ENCODE measurements at regions not wholly inside any gene's neighbourhood (a gene's known extent, or its start where the extent isn't known, plus 50 kb on each side); places are given as distances from the start of the nearest gene placed in this dataset.

GRCh38 chr6:167650730-167651317 is 175.9 kb upstream of the AFDN start:
- Histone ChIP-seq H3K9me2 (replicated peaks; ENCODE audit: insufficient read depth, low read length) (no peaks in the 10 kb centered on the region), H3K4me2 (ENCODE audit: low read depth, low read length, poor library complexity, severe bottlenecking) (no peak overlapping the region), H3K4me3 (ENCODE audit: low read length) (no peak overlapping the region), H3K27ac (ENCODE audit: low read length) (no peak overlapping the region), H3K4me1 (ENCODE audit: low read length) (no peaks in the 10 kb centered on the region), H2AFZ (ENCODE audit: low read length) (no peak overlapping the region), H3K9me3 (ENCODE audit: low read length) (peaks cover 7% of the 10 kb centered on the region), H3K79me2 (ENCODE audit: low read length) (no peaks in the 10 kb centered on the region), H3K9ac (ENCODE audit: low read length) (no peak overlapping the region), H3K27me3 (ENCODE audit: low read length) (no peaks in the 10 kb centered on the region), H3K36me3 (ENCODE audit: insufficient read depth, low read length) (no peaks in the 10 kb centered on the region), H4K20me1 (ENCODE audit: insufficient read depth, low read depth, low read length) (no peaks in the 10 kb centered on the region)
- no peak for DNase-seq

- no peak for DNase-seq
- Histone ChIP-seq H3K9ac (ENCODE audit: low read length) (no peak overlapping the region), H3K4me1 (ENCODE audit: low read length) (no peaks in the 10 kb centered on the region), H2AFZ (ENCODE audit: low read length) (no peak overlapping the region), H3K36me3 (ENCODE audit: insufficient read depth, low read length) (no peaks in the 10 kb centered on the region), H3K4me3 (ENCODE audit: low read length) (no peak overlapping the region), H3K4me2 (ENCODE audit: low read depth, low read length, poor library complexity, severe bottlenecking) (no peak overlapping the region), H3K9me2 (replicated peaks; ENCODE audit: insufficient read depth, low read length) (no peaks in the 10 kb centered on the region), H3K27ac (ENCODE audit: low read length) (no peak overlapping the region), H3K27me3 (ENCODE audit: low read length) (no peaks in the 10 kb centered on the region), H3K9me3 (ENCODE audit: low read length) (peaks cover 7% of the 10 kb centered on the region), H4K20me1 (ENCODE audit: insufficient read depth, low read depth, low read length) (no peaks in the 10 kb centered on the region), H3K79me2 (ENCODE audit: low read length) (no peaks in the 10 kb centered on the region)
Measured at GRCh38 chr6:167651318-167652041, 175.2 kb upstream of the AFDN start.

GRCh38 chr6:167652042-167652700 is 174.5 kb upstream of the AFDN start:
- Histone ChIP-seq H4K20me1 (ENCODE audit: insufficient read depth, low read depth, low read length) (no peaks in the 10 kb centered on the region), H3K4me3 (ENCODE audit: low read length) (no peak overlapping the region), H3K9me3 (ENCODE audit: low read length) (peaks cover 7% of the 10 kb centered on the region), H2AFZ (ENCODE audit: low read length) (no peak overlapping the region), H3K9ac (ENCODE audit: low read length) (no peak overlapping the region), H3K36me3 (ENCODE audit: insufficient read depth, low read length) (no peaks in the 10 kb centered on the region), H3K79me2 (ENCODE audit: low read length) (no peaks in the 10 kb centered on the region), H3K9me2 (replicated peaks; ENCODE audit: insufficient read depth, low read length) (no peaks in the 10 kb centered on the region), H3K27ac (ENCODE audit: low read length) (no peak overlapping the region), H3K4me1 (ENCODE audit: low read length) (no peaks in the 10 kb centered on the region), H3K4me2 (ENCODE audit: low read depth, low read length, poor library complexity, severe bottlenecking) (no peak overlapping the region), H3K27me3 (ENCODE audit: low read length) (no peaks in the 10 kb centered on the region)
- DNase-seq: no peak

DNA sequence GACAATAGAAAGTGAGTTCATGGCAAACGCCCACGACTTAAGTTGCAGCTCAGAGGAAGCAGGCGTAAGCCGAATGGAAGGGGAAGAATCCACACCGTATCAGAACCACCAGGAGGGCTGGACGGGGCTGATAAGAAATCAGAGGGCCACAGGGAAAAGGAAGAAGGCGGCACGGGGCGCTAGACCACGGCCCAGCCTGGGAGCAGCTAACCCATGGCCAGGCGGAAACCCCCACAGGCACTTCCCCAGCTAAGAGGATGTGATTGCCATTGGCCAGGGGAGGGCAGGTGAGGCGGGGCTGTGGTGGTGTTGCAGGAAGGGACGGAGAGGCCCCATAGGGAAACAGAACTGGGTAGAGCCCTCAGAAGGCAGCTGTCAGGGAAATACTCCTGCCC is 174.0 kb upstream of the AFDN start:
- Histone ChIP-seq H3K4me1 (ENCODE audit: low read length) (no peaks in the 10 kb centered on the region), H3K27me3 (ENCODE audit: low read length) (no peaks in the 10 kb centered on the region), H3K79me2 (ENCODE audit: low read length) (no peaks in the 10 kb centered on the region), H3K9me2 (replicated peaks; ENCODE audit: insufficient read depth, low read length) (no peaks in the 10 kb centered on the region), H3K4me2 (ENCODE audit: low read depth, low read length, poor library complexity, severe bottlenecking) (no peak overlapping the region), H3K36me3 (ENCODE audit: insufficient read depth, low read length) (no peaks in the 10 kb centered on the region), H2AFZ (ENCODE audit: low read length) (no peak overlapping the region), H3K9me3 (ENCODE audit: low read length) (peaks cover 7% of the 10 kb centered on the region), H3K9ac (ENCODE audit: low read length) (no peak overlapping the region), H3K27ac (ENCODE audit: low read length) (no peak overlapping the region), H3K4me3 (ENCODE audit: low read length) (no peak overlapping the region), H4K20me1 (ENCODE audit: insufficient read depth, low read depth, low read length) (no peaks in the 10 kb centered on the region)
- no peak for DNase-seq

GRCh38 chr6:167653561-167653960 is 173.2 kb upstream of the AFDN start:
- DNase-seq: no peak
- H3K9me2 ChIP-seq (replicated peaks; ENCODE audit: insufficient read depth, low read length): no peaks in the 10 kb centered on the region
- H3K27ac ChIP-seq (ENCODE audit: low read length): no peak overlapping the region
- no peaks in the 10 kb centered on the region for H3K4me1 ChIP-seq (ENCODE audit: low read length)
- no peak overlapping the region for H2AFZ ChIP-seq (ENCODE audit: low read length)
- no peaks in the 10 kb centered on the region for H3K79me2 ChIP-seq (ENCODE audit: low read length)
- no peaks in the 10 kb centered on the region for H3K27me3 ChIP-seq (ENCODE audit: low read length)
- peaks cover 7% of the 10 kb centered on the region for H3K9me3 ChIP-seq (ENCODE audit: low read length)
- no peak overlapping the region for H3K4me2 ChIP-seq (ENCODE audit: low read depth, low read length, poor library complexity, severe bottlenecking)
- H4K20me1 ChIP-seq (ENCODE audit: insufficient read depth, low read depth, low read length): no peaks in the 10 kb centered on the region
- no peak overlapping the region for H3K9ac ChIP-seq (ENCODE audit: low read length)
- H3K4me3 ChIP-seq (ENCODE audit: low read length): no peak overlapping the region
- H3K36me3 ChIP-seq (ENCODE audit: insufficient read depth, low read length): no peaks in the 10 kb centered on the region

GRCh38 chr6:167654389-167654788 is 172.3 kb upstream of the AFDN start:
- H3K27ac ChIP-seq (ENCODE audit: low read length): no peak overlapping the region
- no peaks in the 10 kb centered on the region for H3K36me3 ChIP-seq (ENCODE audit: insufficient read depth, low read length)
- H3K9me2 ChIP-seq (replicated peaks; ENCODE audit: insufficient read depth, low read length): no peaks in the 10 kb centered on the region
- H3K79me2 ChIP-seq (ENCODE audit: low read length): no peaks in the 10 kb centered on the region
- no peaks in the 10 kb centered on the region for H3K27me3 ChIP-seq (ENCODE audit: low read length)
- no peaks in the 10 kb centered on the region for H4K20me1 ChIP-seq (ENCODE audit: insufficient read depth, low read depth, low read length)
- no peak overlapping the region for H3K9ac ChIP-seq (ENCODE audit: low read length)
- no peak for DNase-seq
- H3K9me3 ChIP-seq (ENCODE audit: low read length): peaks cover 7% of the 10 kb centered on the region
- H2AFZ ChIP-seq (ENCODE audit: low read length): no peak overlapping the region
- H3K4me3 ChIP-seq (ENCODE audit: low read length): no peak overlapping the region
- H3K4me1 ChIP-seq (ENCODE audit: low read length): no peaks in the 10 kb centered on the region
- no peak overlapping the region for H3K4me2 ChIP-seq (ENCODE audit: low read depth, low read length, poor library complexity, severe bottlenecking)

DNA sequence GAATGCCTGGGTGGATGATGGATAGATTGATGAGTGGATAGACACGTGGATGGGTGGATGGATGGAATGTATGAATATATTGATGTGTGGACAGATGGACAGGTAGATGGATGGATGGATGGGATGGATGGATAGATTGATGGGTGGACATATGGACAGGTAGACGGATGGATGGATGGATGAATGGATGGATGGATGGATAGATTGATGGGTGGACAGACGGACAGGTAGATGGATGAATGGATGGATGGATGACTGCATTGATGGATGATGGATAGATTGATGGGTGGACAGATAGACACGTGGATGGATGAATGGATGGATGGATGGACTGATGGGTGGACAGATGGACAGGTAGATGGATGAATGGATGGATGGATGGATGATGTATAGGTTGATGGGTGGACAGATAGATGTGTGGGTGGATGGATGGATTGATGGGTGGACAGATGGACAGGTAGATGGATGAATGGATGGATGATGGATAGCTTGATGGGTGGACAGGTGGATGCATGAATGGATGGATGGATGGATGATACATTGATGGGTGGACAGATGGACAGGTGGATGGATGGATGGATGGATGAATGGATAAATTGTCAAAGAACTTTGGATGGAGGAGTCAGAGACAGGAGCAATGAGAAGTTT is 171.4 kb upstream of the AFDN start:
- H2AFZ ChIP-seq (ENCODE audit: low read length): no peak overlapping the region
- H3K4me3 ChIP-seq (ENCODE audit: low read length): no peak overlapping the region
- H3K9me2 ChIP-seq (replicated peaks; ENCODE audit: insufficient read depth, low read length): no peaks in the 10 kb centered on the region
- DNase-seq: no peak
- no peak overlapping the region for H3K4me2 ChIP-seq (ENCODE audit: low read depth, low read length, poor library complexity, severe bottlenecking)
- peaks cover 7% of the 10 kb centered on the region for H3K9me3 ChIP-seq (ENCODE audit: low read length)
- H3K9ac ChIP-seq (ENCODE audit: low read length): no peak overlapping the region
- no peaks in the 10 kb centered on the region for H3K36me3 ChIP-seq (ENCODE audit: insufficient read depth, low read length)
- no peaks in the 10 kb centered on the region for H3K27me3 ChIP-seq (ENCODE audit: low read length)
- H3K4me1 ChIP-seq (ENCODE audit: low read length): no peaks in the 10 kb centered on the region
- no peaks in the 10 kb centered on the region for H3K79me2 ChIP-seq (ENCODE audit: low read length)
- no peak overlapping the region for H3K27ac ChIP-seq (ENCODE audit: low read length)
- no peaks in the 10 kb centered on the region for H4K20me1 ChIP-seq (ENCODE audit: insufficient read depth, low read depth, low read length)

GRCh38 chr6:167658106-167658505 is 168.6 kb upstream of the AFDN start:
- Histone ChIP-seq H4K20me1 (ENCODE audit: insufficient read depth, low read depth, low read length) (no peaks in the 10 kb centered on the region), H3K9me2 (replicated peaks; ENCODE audit: insufficient read depth, low read length) (no peaks in the 10 kb centered on the region), H2AFZ (ENCODE audit: low read length) (no peak overlapping the region), H3K9ac (ENCODE audit: low read length) (no peak overlapping the region), H3K79me2 (ENCODE audit: low read length) (no peaks in the 10 kb centered on the region), H3K4me2 (ENCODE audit: low read depth, low read length, poor library complexity, severe bottlenecking) (no peak overlapping the region), H3K9me3 (ENCODE audit: low read length) (no peaks in the 10 kb centered on the region), H3K36me3 (ENCODE audit: insufficient read depth, low read length) (no peaks in the 10 kb centered on the region), H3K4me1 (ENCODE audit: low read length) (no peaks in the 10 kb centered on the region), H3K27ac (ENCODE audit: low read length) (no peak overlapping the region), H3K4me3 (ENCODE audit: low read length) (no peak overlapping the region), H3K27me3 (ENCODE audit: low read length) (no peaks in the 10 kb centered on the region)
- DNase-seq: no peak

Measured in Karpas-422 (cell line).